Karpas-422 (cell line): ENCODE measurements at regions not wholly inside any gene's neighbourhood (a gene's known extent, or its start where the extent isn't known, plus 50 kb on each side); places are given as distances from the start of the nearest gene placed in this dataset.
"Not testable (repeated sequence)": the region's sequence is repeated elsewhere in the genome, so short reads cannot be mapped to it uniquely, and the experiment has no call there.

Source experiments
- DNase-seq: peaks from one replicate; pipeline ENCODE4 v3.0.0-alpha.2; 2015
- H2AFZ ChIP-seq: fragments of 200-600 bp; sonication (generic); 2 replicates; pipeline ENCODE4 v1.6.1; 2014; ENCODE audit warnings: antibody characterized with exemption, low read length, mixed read lengths
- H3K27ac ChIP-seq: fragments of 200-600 bp; sonication (generic); 2 replicates; pipeline ENCODE4 v1.5.1; 2014; ENCODE audit warnings: mild to moderate bottlenecking, low read length, moderate library complexity
- H3K27me3 ChIP-seq: fragments of 200-600 bp; sonication (generic); 2 replicates; pipeline ENCODE4 v1.6.1; 2014; ENCODE audit warnings: low read length, mixed read lengths
- H3K36me3 ChIP-seq: fragments of 200-600 bp; sonication (generic); 2 replicates; pipeline ENCODE4 v1.6.1; 2014; ENCODE audit warnings: low read length, mixed read lengths; ENCODE audit not compliant: insufficient read depth
- H3K4me1 ChIP-seq: fragments of 200-600 bp; sonication (generic); 2 replicates; pipeline ENCODE4 v1.6.1; 2014; ENCODE audit warnings: mild to moderate bottlenecking, low read length, mixed read lengths
- H3K4me2 ChIP-seq: fragments of 200-600 bp; sonication (generic); 2 replicates; pipeline ENCODE4 v1.6.1; 2014; ENCODE audit warnings: low read length, low read depth, mild to moderate bottlenecking; ENCODE audit not compliant: poor library complexity, severe bottlenecking
- H3K4me3 ChIP-seq: fragments of 200-600 bp; sonication (generic); 2 replicates; pipeline ENCODE4 v1.5.1; 2014; ENCODE audit warnings: mild to moderate bottlenecking, antibody characterized with exemption, low read length, mixed read lengths
- H3K79me2 ChIP-seq: fragments of 200-600 bp; sonication (generic); 2 replicates; pipeline ENCODE4 v1.6.1; 2014; ENCODE audit warnings: mild to moderate bottlenecking, low read length, mixed read lengths
- H3K9ac ChIP-seq: fragments of 200-600 bp; sonication (generic); 2 replicates; pipeline ENCODE4 v1.6.0; 2014; ENCODE audit warnings: low read length
- H3K9me2 ChIP-seq: fragments of 200-600 bp; sonication (generic), shearing (Covaris generic); replicated peaks from 2 replicates; pipeline ENCODE4 v1.6.0; 2014; ENCODE audit warnings: mild to moderate bottlenecking, low read length, moderate library complexity; ENCODE audit not compliant: insufficient read depth
- H3K9me3 ChIP-seq: fragments of 300-700, 200-600 bp; sonication (generic); 2 replicates; pipeline ENCODE4 v1.6.1; 2014; ENCODE audit warnings: low read length, mixed read lengths
- H4K20me1 ChIP-seq: fragments of 200-600 bp; sonication (generic); 2 replicates; pipeline ENCODE4 v1.6.1; 2014; ENCODE audit warnings: mild to moderate bottlenecking, antibody characterized with exemption, low read length, low read depth; ENCODE audit not compliant: insufficient read depth

GRCh38 chr12:3376779-3377455, 114.1 kb upstream of the PRMT8 start:
- Histone ChIP-seq H3K9ac (no peak overlapping the region), H3K9me2 (no peaks in the 10 kb centered on the region), H3K36me3 (no peaks in the 10 kb centered on the region), H3K27ac (no peak overlapping the region), H3K79me2 (no peaks in the 10 kb centered on the region), H3K9me3 (no peaks in the 10 kb centered on the region), H3K4me1 (no peaks in the 10 kb centered on the region), H2AFZ (no peak overlapping the region), H3K4me3 (no peak overlapping the region), H3K27me3 (no peaks in the 10 kb centered on the region), H4K20me1 (no peaks in the 10 kb centered on the region), H3K4me2 (no peak overlapping the region)
- no peak for DNase-seq

- no peak overlapping the region for H3K27ac ChIP-seq
- no peaks in the 10 kb centered on the region for H4K20me1 ChIP-seq
- no peak overlapping the region for H3K4me2 ChIP-seq
- no peak overlapping the region for H3K9ac ChIP-seq
- DNase-seq, result no peak
- no peaks in the 10 kb centered on the region for H3K9me3 ChIP-seq
- H3K4me1 ChIP-seq, result no peaks in the 10 kb centered on the region
- H3K9me2 ChIP-seq, result no peaks in the 10 kb centered on the region
- H3K27me3 ChIP-seq, result no peaks in the 10 kb centered on the region
- H3K4me3 ChIP-seq, result no peak overlapping the region
- no peaks in the 10 kb centered on the region for H3K36me3 ChIP-seq
- H2AFZ ChIP-seq, result no peak overlapping the region
- H3K79me2 ChIP-seq, result no peaks in the 10 kb centered on the region
These were observed 112.3 kb upstream of the PRMT8 start for GRCh38 chr12:3378655-3379054.

GRCh38 chr12:3379079-3379478, 111.9 kb upstream of the PRMT8 start:
- Histone ChIP-seq H3K27me3 (no peaks in the 10 kb centered on the region), H3K9me3 (no peaks in the 10 kb centered on the region), H3K36me3 (no peaks in the 10 kb centered on the region), H4K20me1 (no peaks in the 10 kb centered on the region), H3K9ac (no peak overlapping the region), H3K4me1 (no peaks in the 10 kb centered on the region), H3K4me2 (no peak overlapping the region), H2AFZ (no peak overlapping the region), H3K4me3 (no peak overlapping the region), H3K27ac (no peak overlapping the region), H3K9me2 (no peaks in the 10 kb centered on the region), H3K79me2 (no peaks in the 10 kb centered on the region)
- no peak for DNase-seq

- Histone ChIP-seq H3K4me2 (no peak overlapping the region), H2AFZ (no peak overlapping the region), H3K79me2 (no peaks in the 10 kb centered on the region), H3K9ac (no peak overlapping the region), H3K27ac (no peak overlapping the region), H3K4me3 (no peak overlapping the region), H3K9me3 (no peaks in the 10 kb centered on the region), H3K27me3 (no peaks in the 10 kb centered on the region), H3K4me1 (no peaks in the 10 kb centered on the region), H3K36me3 (no peaks in the 10 kb centered on the region), H4K20me1 (no peaks in the 10 kb centered on the region), H3K9me2 (no peaks in the 10 kb centered on the region)
- DNase-seq, result no peak
These were observed 110.6 kb upstream of the PRMT8 start for GRCh38 chr12:3380200-3381043.

- Histone ChIP-seq H3K9ac (no peak overlapping the region), H3K79me2 (no peaks in the 10 kb centered on the region), H3K4me1 (no peaks in the 10 kb centered on the region), H3K4me3 (no peak overlapping the region), H3K27ac (no peak overlapping the region), H4K20me1 (no peaks in the 10 kb centered on the region), H3K4me2 (no peak overlapping the region), H3K9me3 (no peaks in the 10 kb centered on the region), H3K27me3 (no peaks in the 10 kb centered on the region), H2AFZ (no peak overlapping the region), H3K9me2 (no peaks in the 10 kb centered on the region), H3K36me3 (no peaks in the 10 kb centered on the region)
- no peak for DNase-seq
These were observed 109.7 kb upstream of the PRMT8 start for GRCh38 chr12:3381059-3382047.

GRCh38 chr12:3389986-3390385, 101.0 kb upstream of the PRMT8 start:
- Histone ChIP-seq H3K4me3 (no peak overlapping the region), H4K20me1 (no peaks in the 10 kb centered on the region), H3K27ac (no peak overlapping the region), H3K36me3 (no peaks in the 10 kb centered on the region), H3K9ac (no peak overlapping the region), H3K9me3 (no peaks in the 10 kb centered on the region), H3K79me2 (no peaks in the 10 kb centered on the region), H3K9me2 (no peaks in the 10 kb centered on the region), H3K27me3 (no peaks in the 10 kb centered on the region), H3K4me2 (no peak overlapping the region), H3K4me1 (no peaks in the 10 kb centered on the region), H2AFZ (no peak overlapping the region)
- no peak for DNase-seq

GRCh38 chr12:3397596-3397995, 93.4 kb upstream of the PRMT8 start:
- DNase-seq, H3K4me1 ChIP-seq, H3K36me3 ChIP-seq, H3K9ac ChIP-seq, H3K9me3 ChIP-seq, H3K4me3 ChIP-seq, H3K9me2 ChIP-seq, H3K27me3 ChIP-seq, H3K79me2 ChIP-seq, H4K20me1 ChIP-seq, H2AFZ ChIP-seq, H3K27ac ChIP-seq, H3K4me2 ChIP-seq: not testable (repeated sequence)
